Muscle of arm (tissue), 1 donor: ENCODE measurements at regions not wholly inside any gene's neighbourhood (a gene's known extent, or its start where the extent isn't known, plus 50 kb on each side); places are given as distances from the start of the nearest gene placed in this dataset.
"Not testable (repeated sequence)": the region's sequence is repeated elsewhere in the genome, so short reads cannot be mapped to it uniquely, and the experiment has no call there.

Source experiments
- DNase-seq: peaks from one replicate; pipeline ENCODE4 v3.0.0-alpha.2; 2013

DNA sequence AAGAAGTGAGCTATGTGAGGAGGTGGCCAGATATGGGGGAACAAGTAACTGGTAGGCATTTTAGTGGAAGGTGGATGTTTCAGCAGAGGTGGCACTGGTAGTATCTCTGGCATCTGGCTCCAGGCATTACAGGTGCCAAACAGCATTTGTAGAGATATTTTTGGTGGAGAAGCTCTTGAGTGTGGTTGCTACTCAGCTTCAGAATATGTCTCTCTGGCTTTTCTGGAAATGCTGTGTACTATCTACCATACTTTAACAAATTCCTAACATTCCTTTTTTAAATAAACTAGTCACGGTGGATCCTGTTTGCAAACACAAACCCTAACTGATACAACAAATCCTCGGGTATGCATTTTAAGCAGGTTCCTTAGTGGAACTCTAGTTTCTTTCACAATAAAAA is 128.0 kb downstream of the BARX2 start:
- no peak for DNase-seq

DNA sequence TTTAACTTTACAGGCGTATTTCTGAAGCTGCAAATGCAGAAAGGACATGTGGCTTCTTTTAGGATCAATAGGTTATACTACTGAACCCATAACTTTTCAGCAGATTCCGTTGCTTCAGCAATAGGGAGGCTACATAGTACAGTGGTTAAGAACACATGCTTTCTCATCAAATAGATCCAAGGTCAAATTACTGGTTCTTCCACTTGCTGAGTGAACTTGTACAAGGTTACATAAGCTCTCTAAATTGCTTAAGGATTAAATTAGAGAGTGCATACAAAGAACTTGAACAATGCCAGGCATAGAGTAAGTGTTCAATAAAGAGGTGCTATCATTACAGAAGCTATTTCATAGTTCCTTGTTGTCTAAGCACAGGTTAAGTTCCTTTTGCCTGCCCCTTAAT is 129.6 kb downstream of the BARX2 start:
- no peak for DNase-seq

DNA sequence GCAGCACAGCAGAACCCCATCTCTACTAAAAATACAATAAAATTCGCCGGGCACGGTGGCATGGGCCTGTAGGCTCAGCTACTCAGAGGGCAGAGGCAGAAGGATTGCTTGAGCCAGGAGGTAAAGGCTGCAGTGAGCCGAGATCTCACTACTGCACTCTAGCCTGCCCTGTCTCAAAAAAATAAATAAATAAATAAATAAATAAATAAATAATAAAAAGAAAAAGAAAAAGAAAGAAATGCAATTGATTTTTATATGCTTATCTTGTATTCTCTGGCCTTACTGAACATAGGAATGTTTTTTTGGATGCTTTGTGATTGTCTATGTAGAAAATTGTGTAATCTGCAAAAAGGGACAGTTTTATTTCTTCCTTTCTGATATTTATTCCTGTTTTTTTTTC is 132.5 kb downstream of the BARX2 start:
- DNase-seq = no peak

DNA sequence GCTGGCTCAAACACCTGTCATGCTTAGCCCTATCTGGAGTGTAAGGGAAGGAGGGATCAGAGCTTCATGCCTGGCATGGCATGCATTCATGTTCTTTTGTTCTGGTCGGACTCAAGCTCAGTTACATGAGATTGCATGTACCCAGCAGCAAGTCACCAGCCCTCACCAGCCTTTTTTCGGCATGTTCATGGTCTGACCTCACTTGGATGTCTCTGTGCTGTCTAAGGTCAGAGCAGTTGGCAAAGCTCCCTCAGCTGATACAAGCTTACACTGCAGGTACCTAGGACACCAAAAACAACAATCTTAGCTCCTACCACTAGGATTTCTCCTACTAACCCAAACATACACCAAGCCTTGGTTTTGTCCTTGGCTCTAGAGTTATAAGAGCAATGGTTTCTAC is 152.6 kb downstream of the BARX2 start:
- DNase-seq = no peak

DNA sequence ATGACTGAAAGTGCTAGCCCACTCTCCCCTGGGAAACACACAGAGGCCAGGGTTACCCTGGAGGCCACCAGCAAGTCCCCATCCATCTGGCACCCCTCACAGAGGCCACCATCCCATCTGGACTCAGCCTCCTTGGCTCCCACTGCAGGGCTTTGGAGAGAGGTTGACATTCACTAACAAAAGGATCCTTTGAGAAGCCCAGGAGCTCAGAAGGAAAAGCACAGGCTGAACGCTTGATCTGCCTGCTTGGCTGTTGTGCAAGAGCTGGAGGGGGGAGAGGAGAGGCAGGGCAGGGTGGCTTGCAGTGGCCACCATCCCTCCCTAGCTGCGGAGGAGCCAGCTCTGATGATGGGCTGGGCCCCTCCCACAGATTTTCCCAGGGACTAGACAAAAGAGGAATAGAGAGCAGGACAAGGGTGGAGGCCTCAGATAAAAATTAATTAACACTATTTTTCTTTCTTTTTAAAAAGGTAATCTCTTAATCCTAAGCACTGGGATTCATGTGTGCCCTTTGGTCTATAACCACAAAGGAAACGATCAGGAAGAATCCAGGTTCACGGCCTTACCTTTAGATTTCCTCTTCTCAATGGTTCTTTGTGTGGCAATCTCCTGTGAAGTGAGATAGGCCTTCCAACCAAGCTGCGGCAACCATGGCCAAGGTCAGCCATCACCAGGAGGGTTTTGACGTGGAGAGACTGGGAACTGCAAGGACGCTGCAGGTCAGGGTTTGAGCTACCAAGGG is 154.7 kb downstream of the BARX2 start:
- no peak for DNase-seq

DNA sequence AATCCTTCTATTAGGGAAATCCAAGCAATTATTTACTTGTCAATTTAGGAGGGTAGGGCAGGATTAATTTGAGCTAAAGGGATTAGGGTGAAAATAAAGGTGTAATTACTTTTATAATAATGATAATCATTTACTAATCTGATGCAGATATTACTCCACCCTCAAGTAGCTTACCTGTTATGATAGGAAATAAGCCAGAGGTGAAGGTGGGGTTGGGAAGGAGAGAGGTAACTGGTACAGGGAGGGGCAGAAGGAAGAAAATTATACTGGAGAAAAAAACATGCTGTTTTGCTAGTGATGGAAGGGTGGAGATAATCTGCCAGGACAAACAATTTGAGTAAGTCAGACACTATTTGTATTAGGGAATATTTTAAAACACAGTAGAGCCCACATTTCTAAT is 157.7 kb downstream of the BARX2 start:
- no peak for DNase-seq

DNA sequence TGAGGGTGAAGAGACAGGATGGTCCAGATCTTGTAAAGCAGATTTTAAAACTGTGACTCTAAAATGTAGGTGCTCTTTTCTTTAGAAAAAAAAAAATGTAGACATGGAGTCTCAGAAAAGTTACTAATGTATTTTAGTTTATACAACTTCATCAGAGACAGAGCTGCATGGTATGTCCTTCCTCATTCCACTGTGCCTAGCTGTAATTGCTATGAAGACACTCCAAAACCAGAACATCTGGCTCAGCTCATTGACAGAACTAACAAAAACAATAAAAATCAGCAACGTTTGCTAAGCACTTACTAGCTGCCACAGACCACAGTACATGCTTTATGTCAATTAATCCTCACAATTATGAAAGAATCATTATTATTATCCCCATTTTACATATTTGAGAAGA is 160.7 kb downstream of the BARX2 start:
- no peak for DNase-seq

DNA sequence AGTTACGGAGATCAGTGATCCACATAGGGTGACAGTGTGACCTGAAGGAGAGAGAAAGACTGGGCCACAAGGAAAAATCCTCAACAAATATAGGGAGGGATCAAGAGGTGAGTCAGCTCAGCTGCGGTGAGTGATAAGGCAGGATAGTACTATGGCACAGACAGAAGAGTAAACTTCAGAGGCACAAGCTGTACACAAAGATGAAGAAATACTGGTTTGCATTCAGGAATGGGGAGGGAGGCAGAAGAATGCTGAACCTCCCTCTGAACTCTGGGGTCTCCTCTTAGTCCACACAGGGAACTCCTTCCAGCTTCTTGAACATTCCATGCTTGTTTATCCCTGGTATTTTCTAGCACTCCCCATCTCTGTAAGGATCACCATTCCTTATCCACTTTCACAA is 162.7 kb downstream of the BARX2 start:
- no peak for DNase-seq

DNA sequence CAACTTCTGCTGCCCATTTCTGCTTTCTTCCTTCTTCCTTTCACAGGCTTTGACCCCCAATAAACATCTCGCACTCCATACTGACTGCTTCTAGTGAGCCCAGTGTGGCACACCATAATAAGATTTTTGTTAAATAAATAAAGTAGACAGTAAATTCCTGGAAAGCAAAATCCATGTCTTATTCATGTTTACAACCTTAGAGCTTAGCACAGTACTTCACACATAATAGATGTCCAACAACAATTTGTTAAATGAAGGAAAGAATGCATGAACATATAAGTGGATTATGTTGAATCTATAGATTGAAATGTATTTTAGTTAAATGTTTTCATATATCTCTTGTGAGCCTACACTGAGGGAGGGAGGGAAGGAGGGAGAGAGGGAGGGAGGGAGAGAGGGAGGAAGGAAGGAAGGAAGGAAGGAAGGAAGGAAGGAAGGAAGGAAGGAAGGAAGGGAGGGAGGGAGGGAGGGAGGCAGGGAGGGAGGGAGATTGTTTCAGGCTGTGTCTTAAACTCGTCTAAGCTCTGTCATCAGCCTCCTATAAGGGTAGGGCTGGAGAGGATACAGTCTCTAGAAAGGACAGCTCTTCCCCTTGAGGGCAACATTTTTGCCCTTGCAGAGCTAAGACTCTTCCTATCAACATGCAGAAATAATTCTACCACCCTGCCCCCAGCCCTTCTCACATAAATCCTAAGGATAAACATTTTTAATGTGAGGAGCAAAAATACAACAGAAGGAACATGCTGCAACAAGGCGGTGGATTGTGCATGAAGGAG is 168.1 kb downstream of the BARX2 start:
- no peak for DNase-seq

DNA sequence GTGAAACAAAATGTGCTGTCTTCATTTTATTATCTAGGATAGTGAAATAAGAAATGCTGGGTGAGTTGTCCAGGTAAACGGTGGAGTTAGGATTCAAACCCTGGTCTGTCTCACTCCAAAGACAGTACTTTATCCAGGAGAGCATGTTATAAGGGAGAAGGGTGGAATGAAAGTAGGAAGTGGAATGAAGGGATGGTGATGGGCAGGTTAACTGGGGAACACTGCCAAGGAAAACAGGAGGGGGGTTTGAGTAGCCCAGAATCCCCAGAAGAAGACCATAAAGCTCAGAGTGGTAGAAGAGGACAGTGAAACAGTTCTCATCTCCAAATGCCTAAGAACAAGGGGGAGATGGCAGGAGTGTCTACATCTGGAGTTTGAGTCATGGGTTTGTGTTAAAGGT is 169.0 kb downstream of the BARX2 start:
- no peak for DNase-seq

DNA sequence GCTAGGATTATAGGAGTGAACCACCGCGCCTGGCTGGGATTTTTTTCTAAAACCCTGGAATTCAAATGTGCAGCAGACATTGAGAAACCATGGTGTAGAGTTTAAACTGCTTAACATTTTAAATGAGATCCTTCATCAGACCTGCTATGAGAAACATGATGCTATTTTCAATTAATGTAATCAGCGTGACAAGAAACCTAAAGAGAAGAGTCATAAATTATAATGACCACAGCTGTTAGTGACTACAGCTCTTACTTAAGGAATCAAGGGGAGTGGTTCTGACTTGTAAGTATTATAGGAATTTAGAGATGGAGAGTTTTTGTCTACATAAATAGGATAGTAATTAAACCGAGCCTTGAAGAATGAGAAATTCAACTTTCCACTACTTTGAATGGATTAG is 170.6 kb downstream of the BARX2 start:
- DNase-seq = no peak

DNA sequence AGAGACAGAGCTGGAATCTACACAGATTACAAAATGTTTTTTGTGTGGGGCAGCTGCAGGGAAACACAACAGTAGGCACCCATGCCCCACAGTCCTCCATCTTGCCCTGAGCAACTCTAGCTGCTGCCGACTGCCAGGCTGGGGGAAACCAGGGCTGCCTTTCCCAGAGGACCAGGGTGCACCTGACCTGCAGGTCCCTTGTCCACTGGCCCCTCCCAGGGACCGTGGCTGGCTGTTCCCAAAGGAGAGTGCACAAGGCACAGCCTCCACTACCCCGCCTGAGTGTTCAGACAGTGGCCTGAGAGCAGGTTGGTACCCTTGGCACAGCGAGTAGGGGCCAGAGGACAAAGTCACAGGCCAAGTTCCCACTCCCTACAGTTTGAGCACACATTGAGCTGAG is 181.8 kb downstream of the BARX2 start:
- DNase-seq = no peak

DNA sequence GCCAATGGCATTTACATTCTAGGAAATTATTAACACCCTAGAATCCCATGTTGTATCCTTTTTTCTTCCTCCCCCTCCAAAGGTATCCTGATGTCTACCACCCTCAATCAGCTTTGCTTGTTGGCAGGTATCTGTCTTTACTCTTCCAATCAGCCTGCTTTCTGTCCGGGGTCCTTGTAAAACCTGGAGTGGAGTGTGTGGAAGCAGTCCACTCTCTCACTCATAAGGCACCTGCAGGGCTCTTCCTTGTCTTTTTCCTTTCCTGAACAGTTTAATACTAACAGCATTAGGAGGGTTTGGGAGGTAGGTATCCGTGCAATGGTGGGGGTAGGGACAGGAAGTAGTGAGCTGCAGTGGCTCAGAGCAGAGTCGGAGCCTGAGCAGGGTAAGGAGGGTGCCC is 193.4 kb downstream of the BARX2 start:
- DNase-seq = no peak

DNA sequence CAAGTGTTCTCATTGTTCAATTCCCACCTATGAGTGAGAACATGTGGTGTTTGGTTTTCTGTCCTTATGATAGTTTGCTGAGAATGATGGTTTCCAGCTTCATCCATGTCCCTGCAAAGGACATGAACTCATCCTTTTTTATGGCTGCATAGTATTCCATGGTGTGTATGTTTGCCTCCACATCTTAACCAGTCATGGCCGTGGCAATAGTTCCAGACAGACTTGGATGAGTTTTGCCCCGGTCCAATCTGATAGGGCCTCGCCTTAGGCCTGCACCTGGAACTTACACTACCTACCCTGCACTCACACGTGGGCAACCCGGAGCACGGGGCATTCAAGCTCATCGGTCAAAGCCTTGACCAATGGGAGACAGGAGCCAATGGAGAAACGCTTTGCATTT is 197.0 kb downstream of the BARX2 start:
- not testable (repeated sequence) for DNase-seq

DNA sequence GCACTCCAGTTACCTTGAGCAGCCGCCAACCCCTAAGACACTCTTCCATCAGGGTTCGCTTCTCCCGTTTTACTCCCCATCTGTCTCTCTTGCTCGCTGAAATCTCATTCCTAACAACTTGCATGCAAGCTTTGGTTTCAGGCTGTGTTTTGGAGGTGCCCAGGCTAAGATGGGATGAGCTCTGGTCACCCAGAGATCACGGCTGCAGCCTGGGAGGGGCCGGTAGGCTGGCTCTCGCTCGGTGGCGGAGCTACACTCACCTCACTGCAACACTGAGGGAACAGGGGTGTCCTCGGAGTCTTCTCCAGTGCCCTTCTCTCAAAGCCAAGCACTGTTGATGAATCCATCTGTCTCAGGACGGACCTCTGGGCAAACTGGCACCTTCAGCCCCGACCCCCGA is 197.5 kb downstream of the BARX2 start:
- no peak for DNase-seq

DNA sequence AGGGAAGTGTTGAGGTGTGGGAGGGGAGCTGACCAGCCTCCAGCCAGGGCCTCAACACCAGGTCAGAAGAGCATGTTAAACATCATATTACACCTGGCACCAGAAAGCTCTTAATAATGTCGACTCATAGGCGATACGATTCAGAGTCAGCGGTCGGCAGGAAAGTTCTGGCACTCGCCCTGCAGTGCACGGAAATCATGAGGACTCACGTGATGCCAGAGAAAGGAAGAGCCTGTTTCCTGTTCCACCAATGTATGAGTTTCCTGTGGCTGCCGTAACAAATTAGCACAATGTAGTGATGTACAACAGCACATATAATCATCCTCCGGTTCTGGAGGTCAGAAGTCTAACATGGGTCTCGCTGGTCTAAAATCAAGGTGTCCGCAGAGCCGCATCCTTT is 198.8 kb downstream of the BARX2 start:
- DNase-seq = no peak

DNA sequence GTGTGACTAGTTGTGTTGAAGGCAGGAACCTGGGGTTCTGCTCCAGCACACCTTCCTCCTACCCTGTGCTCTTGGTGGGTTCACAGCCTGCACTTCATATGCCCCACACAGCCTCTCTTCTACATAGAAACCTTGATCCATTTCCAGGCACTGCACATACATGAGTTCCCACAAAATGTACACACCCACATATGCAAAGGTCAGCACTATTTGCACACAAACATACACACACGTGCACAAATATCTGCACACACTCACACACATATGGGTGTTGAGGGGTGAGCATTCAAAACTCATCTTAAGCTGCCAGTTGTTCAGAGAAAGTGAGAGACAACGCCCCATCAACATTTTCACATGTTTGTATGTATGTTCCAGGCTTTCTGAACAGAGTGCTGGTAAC is 201.0 kb downstream of the BARX2 start:
- DNase-seq = no peak

DNA sequence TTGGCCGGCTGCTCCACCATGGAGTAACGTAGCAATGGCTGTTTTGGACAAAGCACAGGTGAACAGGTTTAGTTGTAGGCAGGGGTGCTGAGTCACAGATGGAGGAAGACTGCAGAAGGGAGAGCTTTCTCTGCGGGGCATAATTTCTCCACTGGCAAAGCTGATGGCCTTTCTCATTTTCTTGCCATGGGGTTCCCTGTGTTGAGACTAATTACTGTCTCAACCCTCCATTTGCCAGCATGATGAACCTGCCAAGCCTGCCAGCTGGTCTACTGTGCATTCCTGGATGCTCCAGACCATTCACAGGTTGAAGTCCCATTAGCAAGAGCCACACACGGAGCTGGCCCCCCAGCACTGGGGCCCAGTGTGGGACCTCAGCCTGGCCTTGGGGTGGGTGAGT is 202.4 kb downstream of the BARX2 start:
- DNase-seq = no peak

DNA sequence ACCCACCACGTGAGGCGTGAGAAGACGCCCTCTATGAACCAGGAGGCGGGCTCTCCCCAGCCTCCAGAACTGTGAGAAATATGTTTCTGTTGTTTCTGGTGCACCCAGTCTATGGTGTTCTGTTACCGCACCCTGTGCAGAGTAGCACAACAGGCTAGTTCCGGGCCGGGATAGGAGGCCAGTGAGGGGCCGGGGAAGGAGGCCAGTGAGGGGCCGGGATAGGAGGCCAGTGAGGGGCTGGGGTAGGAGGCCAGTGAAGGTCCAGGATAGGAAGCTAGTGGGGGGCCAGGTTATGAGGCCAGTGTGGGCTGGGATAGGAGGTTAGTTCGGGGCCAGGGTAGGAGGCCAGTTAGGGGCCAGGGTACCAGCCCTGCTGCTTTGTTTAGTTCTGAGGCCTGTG is 204.6 kb downstream of the BARX2 start:
- no peak for DNase-seq

DNA sequence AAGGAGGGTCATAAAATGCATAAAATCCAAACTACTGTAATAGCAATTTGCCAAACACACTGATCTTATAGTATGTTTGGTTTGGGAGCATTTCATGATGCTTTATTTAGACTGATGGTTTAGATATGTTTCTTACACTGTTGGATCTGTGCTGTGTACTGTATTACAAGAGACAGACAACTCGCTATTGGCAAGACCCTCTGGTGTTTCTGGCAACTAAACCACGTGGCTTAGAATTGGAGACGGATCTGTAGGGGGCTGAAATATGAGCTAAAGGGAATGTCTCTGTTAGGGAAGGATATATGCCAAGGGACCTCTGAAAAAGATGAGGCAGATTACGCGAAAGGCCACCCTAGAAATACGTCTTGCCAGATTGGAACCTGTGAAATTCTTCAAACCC is 208.7 kb downstream of the BARX2 start:
- peak; percentile 24 for DNase-seq

DNA sequence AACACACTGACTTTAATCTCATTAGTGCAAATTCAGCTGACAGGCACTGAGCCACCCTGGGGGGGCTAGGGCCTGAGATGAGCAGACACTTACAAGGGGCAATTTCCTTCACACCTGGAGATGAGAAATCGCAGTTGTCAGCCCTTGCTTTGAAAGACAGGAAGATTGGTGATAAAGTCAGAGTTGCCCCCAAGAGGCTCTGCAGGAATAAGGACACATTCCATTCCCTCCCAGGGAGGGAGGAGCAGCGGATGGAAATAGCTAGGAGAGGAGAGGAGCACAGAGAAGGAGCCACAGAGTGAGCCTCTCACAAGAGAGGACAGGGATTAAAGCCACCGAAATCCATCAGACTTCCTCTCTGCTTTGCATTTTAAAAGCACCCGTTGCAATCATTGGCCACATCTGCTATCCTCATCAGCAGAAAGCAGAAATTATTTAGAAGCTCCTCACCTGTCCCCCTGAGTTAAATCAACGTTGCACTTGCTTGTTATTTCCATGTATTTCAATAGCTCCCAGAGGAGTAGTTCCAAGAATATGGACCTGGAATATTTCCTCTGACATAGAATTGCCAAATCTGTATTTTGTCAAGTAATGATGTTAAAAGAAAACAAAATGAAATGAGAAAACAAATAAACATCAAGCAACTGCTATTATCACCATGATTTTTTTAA is 213.7 kb downstream of the BARX2 start:
- no peak for DNase-seq

DNA sequence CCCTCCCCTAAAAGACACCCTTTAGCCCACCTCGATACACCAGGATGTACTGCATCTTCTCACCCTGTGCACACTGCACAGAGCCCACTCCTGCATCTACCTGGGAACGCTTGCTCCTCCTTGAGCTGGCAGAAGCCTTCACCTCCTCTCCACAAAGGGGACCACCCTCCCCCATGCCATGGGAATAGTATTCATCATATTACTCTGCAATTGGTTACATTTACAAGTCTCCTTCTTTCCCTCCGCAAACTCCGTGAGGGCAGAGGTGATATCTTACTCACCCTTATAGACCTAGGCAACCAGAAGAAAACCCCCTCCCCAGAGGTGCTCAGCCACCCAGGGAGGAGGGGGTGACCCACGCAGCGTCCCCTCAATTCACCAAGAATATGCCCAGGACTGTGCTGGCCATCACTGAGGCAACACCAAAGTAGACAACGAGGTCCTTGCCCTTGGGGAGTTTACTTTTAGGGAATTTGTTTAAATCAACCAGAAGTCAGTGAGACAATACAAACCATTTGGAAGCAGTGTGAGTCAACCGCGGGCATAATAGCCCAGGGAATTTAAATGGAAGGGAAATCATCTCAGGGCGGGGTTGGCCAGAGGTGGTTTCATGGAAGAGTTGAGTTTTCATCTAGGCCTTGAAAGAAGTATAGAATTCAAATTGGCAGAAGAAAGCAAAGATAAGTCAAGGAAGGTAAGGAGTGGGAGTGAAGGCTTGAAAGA is 214.5 kb downstream of the BARX2 start:
- DNase-seq = no peak
